GM12873 (cell line): ENCODE measurements at regions not wholly inside any gene's neighbourhood (a gene's known extent, or its start where the extent isn't known, plus 50 kb on each side); places are given as distances from the start of the nearest gene placed in this dataset.

ENCODE experiments used
- CTCF ChIP-seq: IDR thresholded peaks from 2 replicates; pipeline ENCODE4 v1.5.1; 2012; ENCODE audit warnings: low read depth, mild to moderate bottlenecking, moderate library complexity, low read length, control low read depth; ENCODE audit not compliant: insufficient read depth; ENCODE audit errors: missing control alignments

GRCh38 chr12:93154096-93154728 is 223.5 kb upstream of the NUDT4 start:
- no peak for TF ChIP-seq CTCF

GRCh38 chr12:93154753-93155480 is 222.8 kb upstream of the NUDT4 start:
- TF ChIP-seq CTCF = no peak

GRCh38 chr12:93156086-93156716 is 221.5 kb upstream of the NUDT4 start:
- TF ChIP-seq CTCF = no peak

GRCh38 chr12:93157279-93157678 is 220.4 kb upstream of the NUDT4 start:
- no peak for TF ChIP-seq CTCF

GRCh38 chr12:93158065-93158843 is 219.5 kb upstream of the NUDT4 start:
- no peak for TF ChIP-seq CTCF

- TF ChIP-seq CTCF = no peak
These were observed 214.3 kb upstream of the NUDT4 start for GRCh38 chr12:93163260-93164036.
